ENCODE measurements at regions not wholly inside any gene's neighbourhood (a gene's known extent, or its start where the extent isn't known, plus 50 kb on each side); places are given as distances from the start of the nearest gene placed in this dataset.

- H3K27me3 ChIP-seq: no peaks in the 10 kb centered on the region
- no peaks in the 10 kb centered on the region for H3K4me1 ChIP-seq
- peak in 2 of 4 donors; percentile 54 to 65 for ATAC-seq
- TF ChIP-seq POLR2A (IDR thresholded peaks at IDR 0.05) (no peak), CTCF (IDR thresholded peaks at IDR 0.05) (peak in 2 of 4 donors; percentile 17 to 40)
- no peaks in the 10 kb centered on the region for H3K9me3 ChIP-seq
- no peak overlapping the region for H3K4me3 ChIP-seq
- no peaks in the 10 kb centered on the region for H3K36me3 ChIP-seq
- WGBS (ENCODE audit: insufficient coverage, low coverage, low lambda C conversion rate, missing lambda C conversion rate): 14% methylated on average over 1 of the region's 1 CpG
- DNase-seq: peak in 1 of 3 donors; percentile 23
- intact Hi-C loops (cut with DNase I): no loop called here
- no peak overlapping the region for H3K27ac ChIP-seq
These were observed 378.8 kb downstream of the MED13L start for GRCh38 chr12:115898670-115899069.

- Histone ChIP-seq H3K4me1 (no peaks in the 10 kb centered on the region), H3K36me3 (no peaks in the 10 kb centered on the region), H3K27me3 (no peaks in the 10 kb centered on the region), H3K9me3 (no peaks in the 10 kb centered on the region), H3K4me3 (no peak overlapping the region), H3K27ac (no peak overlapping the region)
- TF ChIP-seq CTCF (IDR thresholded peaks at IDR 0.05) (no peak), POLR2A (IDR thresholded peaks at IDR 0.05) (no peak)
- no peak for DNase-seq
- ATAC-seq: no peak
- intact Hi-C loops (cut with DNase I): no loop called here
- WGBS (ENCODE audit: insufficient coverage, low coverage, low lambda C conversion rate, missing lambda C conversion rate): 50% methylated on average over 3 of the region's 3 CpGs
These were observed 379.8 kb downstream of the MED13L start for GRCh38 chr12:115897729-115898128.

GRCh38 chr12:115895247-115895646 is 382.2 kb downstream of the MED13L start:
- TF ChIP-seq CTCF (IDR thresholded peaks at IDR 0.05): peak in 3 of 4 donors; percentile 18 to 30 (median 20)
- TF ChIP-seq POLR2A (IDR thresholded peaks at IDR 0.05): no peak
- H3K27ac ChIP-seq: no peak overlapping the region
- DNase-seq (no peak), ATAC-seq (peak in 1 of 4 donors; percentile 26)
- WGBS (ENCODE audit: insufficient coverage, low coverage, low lambda C conversion rate, missing lambda C conversion rate): 73% methylated on average over 1 of the region's 1 CpG
- no peaks in the 10 kb centered on the region for H3K36me3 ChIP-seq
- no peaks in the 10 kb centered on the region for H3K27me3 ChIP-seq
- H3K9me3 ChIP-seq: no peaks in the 10 kb centered on the region
- intact Hi-C loops (cut with DNase I): no loop called here
- no peaks in the 10 kb centered on the region for H3K4me1 ChIP-seq
- no peak overlapping the region for H3K4me3 ChIP-seq

- no peaks in the 10 kb centered on the region for H3K36me3 ChIP-seq
- no peak for TF ChIP-seq POLR2A (IDR thresholded peaks at IDR 0.05)
- no peak for TF ChIP-seq CTCF (IDR thresholded peaks at IDR 0.05)
- DNase-seq (no peak), ATAC-seq (no peak)
- H3K9me3 ChIP-seq: no peaks in the 10 kb centered on the region
- no peak overlapping the region for H3K27ac ChIP-seq
- no peaks in the 10 kb centered on the region for H3K27me3 ChIP-seq
- no peaks in the 10 kb centered on the region for H3K4me1 ChIP-seq
- intact Hi-C loops (cut with DNase I): no loop called here
- H3K4me3 ChIP-seq: no peak overlapping the region
- WGBS (ENCODE audit: insufficient coverage, low coverage, low lambda C conversion rate, missing lambda C conversion rate): 29% methylated on average over 6 of the region's 6 CpGs
These were observed 385.8 kb downstream of the MED13L start for GRCh38 chr12:115891556-115892164.
